Erythroblast (primary cell): ENCODE measurements at regions not wholly inside any gene's neighbourhood (a gene's known extent, or its start where the extent isn't known, plus 50 kb on each side); places are given as distances from the start of the nearest gene placed in this dataset.

Source experiments
- DNase-seq, 2 experiments: peaks; one replicate each; lab custom pipeline; 2025; lab: John Stamatoyannopoulos, UW
- GATA1 ChIP-seq: IDR thresholded peaks from 2 replicates; pipeline ENCODE4 v1.6.1; 2011; ENCODE audit warnings: low read depth, mild to moderate bottlenecking, control low read depth, low read length, moderate library complexity
- POLR2A ChIP-seq: IDR thresholded peaks from 2 replicates; pipeline ENCODE4 v1.6.1; 2011; ENCODE audit warnings: mild to moderate bottlenecking, low read length

- DNase-seq: no peak
- TF ChIP-seq POLR2A (no peak), GATA1 (no peak)
Measured at GRCh38 chr7:130902755-130903357, 168.8 kb upstream of the KLF14 start.

- no peak for TF ChIP-seq POLR2A
- TF ChIP-seq GATA1: no peak
Measured at GRCh38 chr7:130903358-130903974, 169.5 kb upstream of the KLF14 start.

GRCh38 chr7:130904031-130904757 lies 170.2 kb upstream of the KLF14 start:
- TF ChIP-seq POLR2A: no peak
- DNase-seq: no peak

More at GRCh38 chr7:130903358-130903974, 169.5 kb upstream of the KLF14 start:
- DNase-seq: peak in 1 of 2 experiments; percentile 9

- no peak for DNase-seq
- TF ChIP-seq POLR2A (no peak), GATA1 (no peak)
Measured at GRCh38 chr7:130904792-130905191, 170.8 kb upstream of the KLF14 start.

GRCh38 chr7:130906575-130906974 lies 172.6 kb upstream of the KLF14 start:
- TF ChIP-seq POLR2A: no peak
- DNase-seq: no peak

- no peak for DNase-seq
Measured at GRCh38 chr7:130907439-130907838, 173.4 kb upstream of the KLF14 start.

GRCh38 chr7:130908345-130909160 lies 174.5 kb upstream of the KLF14 start:
- TF ChIP-seq GATA1 (no peak), POLR2A (no peak)
- DNase-seq: no peak

More at GRCh38 chr7:130907439-130907838, 173.4 kb upstream of the KLF14 start:
- TF ChIP-seq POLR2A (no peak), GATA1 (no peak)

GRCh38 chr7:130909161-130909836 lies 175.3 kb upstream of the KLF14 start:
- no peak for DNase-seq

GRCh38 chr7:130909881-130910672 lies 176.1 kb upstream of the KLF14 start:
- DNase-seq: peak in 1 of 2 experiments; percentile 9
- no peak for TF ChIP-seq POLR2A
- no peak for TF ChIP-seq GATA1

More at GRCh38 chr7:130909161-130909836, 175.3 kb upstream of the KLF14 start:
- no peak for TF ChIP-seq POLR2A
- TF ChIP-seq GATA1: no peak

- no peak for TF ChIP-seq POLR2A
- no peak for TF ChIP-seq GATA1
- DNase-seq: no peak
Measured at GRCh38 chr7:130910949-130911944, 177.2 kb upstream of the KLF14 start.

- TF ChIP-seq GATA1 (no peak), POLR2A (no peak)
- DNase-seq: no peak
Measured at GRCh38 chr7:130912082-130912861, 178.3 kb upstream of the KLF14 start.
